Gastroesophageal sphincter (tissue), 4 donors: ENCODE measurements at regions not wholly inside any gene's neighbourhood (a gene's known extent, or its start where the extent isn't known, plus 50 kb on each side); places are given as distances from the start of the nearest gene placed in this dataset.

Experiments
- ATAC-seq: fragments of 150-250 bp; one replicate; pipeline ENCODE4 v1.9.1; 2016; ENCODE audit warnings: mild to moderate bottlenecking, moderate library complexity
- H3K27ac ChIP-seq, 4 donors: fragments of 200-600 bp; sonication (generic) in 3 of 4; 1 replicate in 3 of 4; 2 replicates in 1 of 4; pipeline ENCODE4 v1.5.1; 2016 to 2019
- H3K27me3 ChIP-seq: fragments of 200-600 bp; sonication (generic); one replicate; pipeline ENCODE4 v1.5.1; 2019
- H3K36me3 ChIP-seq, 2 donors: fragments of 200-600 bp; sonication (generic); one replicate each; pipeline ENCODE4 v1.5.1; 2019; ENCODE audit warnings: control low read depth in 1 of 2
- H3K4me1 ChIP-seq, 3 donors: fragments of 200-600 bp; sonication (generic); 1 replicate in 2 of 3; 2 replicates in 1 of 3; pipeline ENCODE4 v1.5.1; 2016 to 2019; ENCODE audit warnings: control low read depth in 2 of 3
- H3K4me3 ChIP-seq, 2 donors: fragments of 200-600 bp; sonication (generic); one replicate each; pipeline ENCODE4 v1.5.1; 2019; ENCODE audit warnings: mild to moderate bottlenecking in 1 of 2, moderate library complexity in 1 of 2
- H3K9me3 ChIP-seq, 3 donors: fragments of 200-600 bp; sonication (generic); one replicate each; pipeline ENCODE4 v1.5.1; 2017 to 2019; ENCODE audit warnings: control low read depth in 2 of 3
- EP300 ChIP-seq: sonication (generic); formaldehyde crosslinking; IDR thresholded peaks from one replicate; pipeline ENCODE4 v1.6.1; 2017; ENCODE audit warnings: antibody characterized with exemption, mild to moderate bottlenecking
- POLR2A ChIP-seq, 2 donors: fragments of 450-650 bp; IDR thresholded peaks; one replicate each; pipeline ENCODE4 v1.6.1; 2017; ENCODE audit warnings: antibody characterized with exemption in 2 of 2, mild to moderate bottlenecking in 2 of 2, moderate library complexity in 1 of 2
- POLR2AphosphoS5 ChIP-seq: sonication (generic); formaldehyde crosslinking; IDR thresholded peaks from one replicate; pipeline ENCODE4 v1.6.1; 2017; ENCODE audit warnings: antibody characterized with exemption
- WGBS, 2 donors: methylation state at CpG; one replicate each; pipeline ENCODE4 v1.1.5; 2018; ENCODE audit warnings: low coverage in 1 of 2; 5-methylcytosine and 5-hydroxymethylcytosine counted together
- TF ChIP-seq, protein P1 (sequence below), 4 experiments: fragments of 200-600 bp in 2 of 4; fragments of 450-650 bp in 2 of 4; sonication (generic) in 1 of 4; IDR thresholded peaks; one replicate each; pipeline ENCODE4 v1.5.1; 2017 to 2019; ENCODE audit warnings: antibody characterized with exemption in 4 of 4, mild to moderate bottlenecking in 2 of 4, moderate library complexity in 2 of 4

DNA sequence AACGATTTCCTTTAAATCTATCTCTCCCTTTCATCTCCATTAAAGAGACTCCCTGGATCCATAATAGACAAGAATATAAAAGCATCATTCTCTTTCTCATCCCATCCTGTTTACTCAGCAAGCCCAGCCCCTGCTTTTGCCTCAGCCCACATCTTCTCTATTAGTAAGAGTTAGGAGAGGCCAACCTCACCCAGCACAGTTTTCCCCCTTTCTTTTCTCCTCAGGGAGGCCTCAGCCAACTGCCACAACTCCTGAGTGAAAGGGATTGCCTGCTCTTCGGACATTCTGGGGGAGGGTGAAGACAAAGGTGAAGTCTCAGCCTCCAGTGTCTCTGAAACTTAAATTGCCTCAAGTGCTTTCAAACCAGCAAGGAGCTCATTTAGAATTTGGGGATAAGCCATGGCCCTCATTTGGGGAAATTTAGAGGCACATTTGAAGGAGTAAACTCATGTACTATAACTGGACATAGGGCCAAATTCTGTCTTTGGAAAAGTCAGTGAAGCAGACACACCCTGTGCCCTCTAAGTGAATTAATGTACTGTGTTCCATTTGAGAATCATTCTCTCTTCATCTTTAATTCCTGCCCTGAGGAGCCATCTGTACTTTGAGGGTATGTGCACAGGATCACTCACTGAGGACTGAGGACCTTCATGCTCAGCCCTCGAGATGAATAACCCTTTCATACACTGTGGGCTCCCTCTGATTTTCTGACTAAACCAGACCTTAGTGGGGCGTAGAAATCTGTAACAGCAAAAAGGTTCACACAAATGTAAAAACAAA is 82.5 kb downstream of the SOX2 start:
- no peak for TF ChIP-seq POLR2A (IDR thresholded peaks at IDR 0.05)
- no peak for TF ChIP-seq POLR2AphosphoS5
- no peak for TF ChIP-seq EP300
- TF ChIP-seq, protein P1, sequence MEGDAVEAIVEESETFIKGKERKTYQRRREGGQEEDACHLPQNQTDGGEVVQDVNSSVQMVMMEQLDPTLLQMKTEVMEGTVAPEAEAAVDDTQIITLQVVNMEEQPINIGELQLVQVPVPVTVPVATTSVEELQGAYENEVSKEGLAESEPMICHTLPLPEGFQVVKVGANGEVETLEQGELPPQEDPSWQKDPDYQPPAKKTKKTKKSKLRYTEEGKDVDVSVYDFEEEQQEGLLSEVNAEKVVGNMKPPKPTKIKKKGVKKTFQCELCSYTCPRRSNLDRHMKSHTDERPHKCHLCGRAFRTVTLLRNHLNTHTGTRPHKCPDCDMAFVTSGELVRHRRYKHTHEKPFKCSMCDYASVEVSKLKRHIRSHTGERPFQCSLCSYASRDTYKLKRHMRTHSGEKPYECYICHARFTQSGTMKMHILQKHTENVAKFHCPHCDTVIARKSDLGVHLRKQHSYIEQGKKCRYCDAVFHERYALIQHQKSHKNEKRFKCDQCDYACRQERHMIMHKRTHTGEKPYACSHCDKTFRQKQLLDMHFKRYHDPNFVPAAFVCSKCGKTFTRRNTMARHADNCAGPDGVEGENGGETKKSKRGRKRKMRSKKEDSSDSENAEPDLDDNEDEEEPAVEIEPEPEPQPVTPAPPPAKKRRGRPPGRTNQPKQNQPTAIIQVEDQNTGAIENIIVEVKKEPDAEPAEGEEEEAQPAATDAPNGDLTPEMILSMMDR (IDR thresholded peaks at IDR 0.05), result no peak
- ATAC-seq, result no peak
- H3K36me3 ChIP-seq, result no peaks in the 10 kb centered on the region
- no peak overlapping the region for H3K27ac ChIP-seq
- 49 to 66% methylated on average over 4 of the region's 4 CpGs for WGBS, 2 donors
- H3K9me3 ChIP-seq, result no peaks in the 10 kb centered on the region
- H3K4me1 ChIP-seq, result peaks cover 0 to 8% (median 0%) of the 10 kb centered on the region in 3 donors
- H3K4me3 ChIP-seq, result no peak overlapping the region
- H3K27me3 ChIP-seq, result no peaks in the 10 kb centered on the region

DNA sequence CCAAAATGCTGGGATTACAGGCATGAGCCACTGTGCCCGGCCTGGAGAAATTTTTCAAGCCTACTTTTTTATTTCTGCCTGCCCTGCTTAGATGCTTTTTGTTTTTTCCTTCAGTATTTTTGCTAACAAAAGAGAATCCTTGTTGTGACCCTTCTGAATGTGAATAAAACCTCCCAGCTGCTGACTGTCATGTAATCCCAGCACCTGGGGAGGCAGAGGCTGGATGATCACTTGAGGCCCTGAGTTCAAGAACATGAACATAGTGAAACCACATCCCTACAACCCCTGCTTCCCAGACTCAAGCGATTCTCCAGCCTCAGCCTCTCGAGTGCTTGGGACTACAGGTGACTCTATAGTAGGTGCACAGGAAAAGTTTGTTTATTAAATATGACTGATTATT is 84.9 kb downstream of the SOX2 start:
- TF ChIP-seq EP300 (no peak), POLR2A (IDR thresholded peaks at IDR 0.05) (no peak), POLR2AphosphoS5 (no peak)
- TF ChIP-seq, protein P1 (IDR thresholded peaks at IDR 0.05), result no peak
- no peaks in the 10 kb centered on the region for H3K9me3 ChIP-seq
- WGBS, 2 donors, result 75 to 93% methylated on average over 2 to 3 of the region's 3 CpGs
- H3K4me3 ChIP-seq, result no peak overlapping the region
- H3K27ac ChIP-seq, result no peak overlapping the region
- ATAC-seq, result no peak
- H3K4me1 ChIP-seq, result no peaks in the 10 kb centered on the region
- H3K36me3 ChIP-seq, result no peaks in the 10 kb centered on the region
- no peaks in the 10 kb centered on the region for H3K27me3 ChIP-seq

DNA sequence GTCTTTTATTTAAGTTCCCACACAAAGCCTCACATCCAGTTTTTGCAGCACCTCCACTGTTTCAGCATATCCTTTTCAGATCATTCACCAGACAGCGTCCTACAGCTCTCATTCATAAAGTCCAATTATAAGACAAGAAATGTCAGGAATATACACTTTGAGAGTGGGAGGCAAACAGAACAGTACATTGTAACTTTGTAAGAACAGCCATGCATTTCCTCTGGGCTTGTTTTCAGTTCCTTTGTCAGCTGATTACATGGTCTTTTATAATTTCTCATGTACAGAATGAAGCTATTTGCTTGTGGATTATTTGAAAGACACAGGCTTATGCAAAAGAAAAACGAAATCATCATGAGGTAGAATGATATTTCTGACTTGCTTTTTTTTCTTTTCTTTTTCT is 85.7 kb downstream of the SOX2 start:
- Histone ChIP-seq H3K4me3 (no peak overlapping the region), H3K36me3 (no peaks in the 10 kb centered on the region), H3K9me3 (no peaks in the 10 kb centered on the region), H3K4me1 (no peaks in the 10 kb centered on the region), H3K27me3 (no peaks in the 10 kb centered on the region), H3K27ac (no peak overlapping the region)
- 42 to 49% methylated on average over 2 of the region's 2 CpGs for WGBS, 2 donors
- no peak for ATAC-seq
- TF ChIP-seq, protein P1 (IDR thresholded peaks at IDR 0.05), result no peak
- TF ChIP-seq EP300 (no peak), POLR2A (IDR thresholded peaks at IDR 0.05) (no peak), POLR2AphosphoS5 (no peak)

DNA sequence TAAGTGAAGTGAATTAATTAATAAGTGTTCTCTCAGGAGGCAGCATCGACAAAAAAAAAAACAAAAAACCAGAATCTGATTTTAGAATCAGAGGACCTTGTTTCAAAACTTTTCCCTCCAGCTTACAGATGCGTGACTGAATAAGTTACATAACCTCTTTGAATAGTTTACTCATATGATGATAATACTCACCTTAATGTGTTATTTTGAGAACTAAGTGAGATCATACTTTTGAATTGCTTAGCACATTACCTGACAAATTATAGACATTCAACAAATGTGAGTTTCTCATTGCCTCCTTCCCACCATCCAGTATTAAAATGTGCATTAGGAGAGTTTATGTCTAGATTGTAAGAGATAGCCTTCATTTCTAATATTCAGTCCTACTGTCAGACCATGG is 94.0 kb downstream of the SOX2 start:
- TF ChIP-seq POLR2A (IDR thresholded peaks at IDR 0.05) (no peak), EP300 (no peak), POLR2AphosphoS5 (no peak)
- TF ChIP-seq, protein P1 (IDR thresholded peaks at IDR 0.05), result no peak
- 58 to 69% methylated on average over 2 of the region's 2 CpGs for WGBS, 2 donors

DNA sequence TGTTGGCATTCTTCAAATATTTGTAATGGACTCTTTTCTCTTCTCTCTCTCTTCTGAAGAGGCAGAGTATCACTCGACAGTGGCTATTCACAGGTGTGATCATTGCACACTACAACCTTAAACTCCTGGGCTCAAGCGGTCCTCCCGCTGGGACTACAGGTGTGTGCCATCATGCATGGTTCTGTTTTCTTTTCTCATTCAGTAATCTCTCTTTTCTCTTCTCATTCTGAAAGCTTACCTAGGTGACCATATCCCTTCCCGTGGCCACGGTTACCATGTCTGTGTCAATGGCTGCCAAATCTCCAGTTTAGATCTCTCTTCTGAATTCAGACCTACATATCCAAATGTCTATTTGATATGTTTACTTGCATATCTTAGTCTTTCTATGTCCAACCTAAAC is 96.3 kb downstream of the SOX2 start:
- ATAC-seq, result no peak
- Histone ChIP-seq H3K4me1 (no peaks in the 10 kb centered on the region), H3K27ac (no peak overlapping the region), H3K4me3 (no peak overlapping the region), H3K9me3 (no peaks in the 10 kb centered on the region), H3K27me3 (no peaks in the 10 kb centered on the region), H3K36me3 (no peaks in the 10 kb centered on the region)
- 92 to 95% methylated on average over 5 of the region's 5 CpGs for WGBS, 2 donors
- TF ChIP-seq, protein P1 (IDR thresholded peaks at IDR 0.05), result no peak
- TF ChIP-seq EP300, result no peak
- TF ChIP-seq POLR2A (IDR thresholded peaks at IDR 0.05), result no peak
- TF ChIP-seq POLR2AphosphoS5, result no peak

More for the DNA sequence above, 94.0 kb downstream of the SOX2 start:
- Histone ChIP-seq H3K9me3 (no peaks in the 10 kb centered on the region), H3K36me3 (no peaks in the 10 kb centered on the region), H3K4me3 (no peak overlapping the region), H3K27ac (no peak overlapping the region), H3K4me1 (no peaks in the 10 kb centered on the region), H3K27me3 (no peaks in the 10 kb centered on the region)
- no peak for ATAC-seq
